GM12878 (cell line): ENCODE measurements at regions not wholly inside any gene's neighbourhood (a gene's known extent, or its start where the extent isn't known, plus 50 kb on each side); places are given as distances from the start of the nearest gene placed in this dataset.

Source experiments
- CBX3 ChIP-seq: fragments of 200-600 bp; sonication (generic); IDR thresholded peaks from 2 replicates; pipeline ENCODE4 v1.6.1; 2016; ENCODE audit warnings: low read depth, borderline replicate concordance
- IKZF2 ChIP-seq, 2 experiments: fragments of 450-650 bp; IDR thresholded peaks; 2 replicates each; pipeline ENCODE4 v1.6.1; 2017; ENCODE audit warnings: mild to moderate bottlenecking in 2 of 2, moderate library complexity in 2 of 2
- PML ChIP-seq: IDR thresholded peaks from 2 replicates; pipeline ENCODE4 v1.6.1; 2012; ENCODE audit warnings: low read length, inconsistent platforms
- POLR2AphosphoS5 ChIP-seq: IDR thresholded peaks from 2 replicates; pipeline ENCODE4 v1.6.1; 2011; ENCODE audit warnings: mild to moderate bottlenecking, low read length, inconsistent platforms
- SMAD1 ChIP-seq: fragments of 450-650 bp; IDR thresholded peaks from 2 replicates; pipeline ENCODE4 v1.6.1; 2018; ENCODE audit warnings: mild to moderate bottlenecking, low read depth; ENCODE audit not compliant: partially characterized antibody
- SMC3 ChIP-seq: IDR thresholded peaks from 2 replicates; pipeline ENCODE4 v1.6.1; 2011; ENCODE audit warnings: low read length, improper control_type of control experiment, borderline replicate concordance
- ZNF274 ChIP-seq: IDR thresholded peaks from one replicate; pipeline ENCODE4 v1.8.0; 2011; ENCODE audit not compliant: insufficient read length, insufficient read depth
- TF ChIP-seq, protein P1 (sequence below), 3 experiments: IDR thresholded peaks in 2 of 3; conservative IDR thresholded peaks in 1 of 3; 2 replicates each; pipeline ENCODE4 v1.5.1; 2011; ENCODE audit warnings: low read depth in 3 of 3, low read length in 3 of 3, mild to moderate bottlenecking in 3 of 3, control low read depth in 2 of 3, moderate library complexity in 2 of 3, inconsistent platforms in 1 of 3, mixed read lengths in 1 of 3; ENCODE audit not compliant: control insufficient read depth in 2 of 3, insufficient read depth in 1 of 3; ENCODE audit errors: extremely low read depth in 1 of 3

DNA sequence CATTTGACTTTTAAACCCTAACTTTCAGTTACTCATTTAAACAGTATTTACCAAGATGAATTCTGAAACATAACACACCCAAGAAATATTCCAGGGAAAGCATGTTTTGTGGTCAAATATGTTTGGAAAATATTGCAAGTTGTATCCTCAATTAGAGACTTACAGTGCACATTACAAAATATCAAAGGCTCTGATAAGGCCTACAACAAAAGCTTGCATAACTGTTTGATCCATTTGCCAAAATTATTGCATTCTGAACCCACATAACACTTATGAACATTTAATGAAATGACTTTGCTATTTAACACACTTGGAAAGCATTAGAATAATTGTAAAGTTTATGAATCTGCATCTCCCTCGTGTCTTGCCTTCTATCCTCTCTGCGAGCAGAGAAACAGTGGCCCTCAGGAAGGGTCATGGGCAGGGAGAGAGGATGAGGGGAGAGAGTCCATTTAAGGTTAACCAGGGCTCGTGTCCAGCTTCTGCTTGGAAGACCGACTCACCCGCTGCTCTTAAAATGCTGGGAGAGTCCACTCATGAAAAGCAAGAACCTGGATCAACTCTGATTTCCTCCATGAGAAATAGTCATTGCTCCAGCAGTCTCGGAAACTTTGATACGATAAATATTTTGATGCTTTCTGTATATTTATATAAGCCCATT, 408.2 kb upstream of the ZMIZ1 start:
- TF ChIP-seq ZNF274 (no peak), PML (no peak), IKZF2 (IDR thresholded peaks at IDR 0.05) (no peak), SMC3 (no peak), SMAD1 (no peak), CBX3 (no peak), POLR2AphosphoS5 (no peak)
- TF ChIP-seq, protein P1, sequence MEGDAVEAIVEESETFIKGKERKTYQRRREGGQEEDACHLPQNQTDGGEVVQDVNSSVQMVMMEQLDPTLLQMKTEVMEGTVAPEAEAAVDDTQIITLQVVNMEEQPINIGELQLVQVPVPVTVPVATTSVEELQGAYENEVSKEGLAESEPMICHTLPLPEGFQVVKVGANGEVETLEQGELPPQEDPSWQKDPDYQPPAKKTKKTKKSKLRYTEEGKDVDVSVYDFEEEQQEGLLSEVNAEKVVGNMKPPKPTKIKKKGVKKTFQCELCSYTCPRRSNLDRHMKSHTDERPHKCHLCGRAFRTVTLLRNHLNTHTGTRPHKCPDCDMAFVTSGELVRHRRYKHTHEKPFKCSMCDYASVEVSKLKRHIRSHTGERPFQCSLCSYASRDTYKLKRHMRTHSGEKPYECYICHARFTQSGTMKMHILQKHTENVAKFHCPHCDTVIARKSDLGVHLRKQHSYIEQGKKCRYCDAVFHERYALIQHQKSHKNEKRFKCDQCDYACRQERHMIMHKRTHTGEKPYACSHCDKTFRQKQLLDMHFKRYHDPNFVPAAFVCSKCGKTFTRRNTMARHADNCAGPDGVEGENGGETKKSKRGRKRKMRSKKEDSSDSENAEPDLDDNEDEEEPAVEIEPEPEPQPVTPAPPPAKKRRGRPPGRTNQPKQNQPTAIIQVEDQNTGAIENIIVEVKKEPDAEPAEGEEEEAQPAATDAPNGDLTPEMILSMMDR (IDR thresholded peaks at IDR 0.05 in 2 of 3, conservative IDR thresholded peaks at IDR 0.05 in 1 of 3; ENCODE audit: control insufficient read depth in 2 of 3, extremely low read depth in 1 of 3, insufficient read depth in 1 of 3, low read depth in 3 of 3, low read length in 3 of 3): no peak
